Left renal cortex interstitium (tissue), 4 donors: ENCODE measurements at regions not wholly inside any gene's neighbourhood (a gene's known extent, or its start where the extent isn't known, plus 50 kb on each side); places are given as distances from the start of the nearest gene placed in this dataset.
A peak's percentile ranks its signal among the peaks of the same experiment; 100 is the strongest.
"Not testable (repeated sequence)": the region's sequence is repeated elsewhere in the genome, so short reads cannot be mapped to it uniquely, and the experiment has no call there.

ENCODE experiments used
- DNase-seq, 4 donors: peaks; one replicate each; pipeline ENCODE4 v3.0.0-alpha.2; 2013; ENCODE audit warnings: low read depth in 4 of 4, low spot score in 2 of 4, missing footprints in 1 of 4

GRCh38 chr13:27327633-27328032 lies 57.0 kb downstream of the RASL11A start:
- no peak for DNase-seq

- no peak for DNase-seq
These were observed 58.6 kb downstream of the RASL11A start for GRCh38 chr13:27329210-27329609.

- DNase-seq = no peak
These were observed 64.3 kb downstream of the RASL11A start for GRCh38 chr13:27334774-27335435.

- no peak for DNase-seq
These were observed 65.5 kb downstream of the RASL11A start for GRCh38 chr13:27336014-27336673.

GRCh38 chr13:27338207-27338606 lies 67.6 kb downstream of the RASL11A start:
- DNase-seq = no peak

- DNase-seq = no peak
These were observed 68.2 kb downstream of the RASL11A start for GRCh38 chr13:27338816-27339215.

- no peak for DNase-seq
These were observed 68.7 kb downstream of the RASL11A start for GRCh38 chr13:27339299-27339698.

GRCh38 chr13:27341616-27342015 lies 71.0 kb downstream of the RASL11A start:
- peak in 2 of 4 donors; percentile 52 to 56 for DNase-seq

GRCh38 chr13:27347211-27347772 lies 76.7 kb downstream of the RASL11A start:
- DNase-seq = no peak

GRCh38 chr13:27348461-27348860 lies 76.0 kb upstream of the GTF3A start:
- DNase-seq = no peak

- DNase-seq = no peak
These were observed 75.0 kb upstream of the GTF3A start for GRCh38 chr13:27349458-27349857.

GRCh38 chr13:27350825-27351224 lies 73.6 kb upstream of the GTF3A start:
- not testable (repeated sequence) for DNase-seq

GRCh38 chr13:27352698-27353097 lies 71.7 kb upstream of the GTF3A start:
- no peak for DNase-seq

- no peak for DNase-seq
These were observed 71.2 kb upstream of the GTF3A start for GRCh38 chr13:27353166-27353583.

- no peak for DNase-seq
These were observed 70.7 kb upstream of the GTF3A start for GRCh38 chr13:27353708-27354107.

- DNase-seq = no peak
These were observed 70.0 kb upstream of the GTF3A start for GRCh38 chr13:27354379-27354778.

- no peak for DNase-seq
These were observed 68.5 kb upstream of the GTF3A start for GRCh38 chr13:27355894-27356293.

- DNase-seq = no peak
These were observed 66.0 kb upstream of the GTF3A start for GRCh38 chr13:27358420-27358819.

GRCh38 chr13:27359199-27359821 lies 65.1 kb upstream of the GTF3A start:
- no peak for DNase-seq

- no peak for DNase-seq
These were observed 63.9 kb upstream of the GTF3A start for GRCh38 chr13:27360562-27360961.

GRCh38 chr13:27362064-27362751 lies 62.2 kb upstream of the GTF3A start:
- DNase-seq = peak in 2 of 4 donors; percentile 71 to 79
